Right lobe of liver (tissue), 4 donors: ENCODE measurements at regions not wholly inside any gene's neighbourhood (a gene's known extent, or its start where the extent isn't known, plus 50 kb on each side); places are given as distances from the start of the nearest gene placed in this dataset.

Source experiments
- CTCF ChIP-seq, 4 donors: fragments of 200-600 bp in 3 of 4; fragments of 450-650 bp in 1 of 4; IDR thresholded peaks; one replicate each; pipeline versions ENCODE4 v1.5.1 to v1.8.0; 2016 to 2022; ENCODE audit warnings: antibody characterized with exemption in 4 of 4, mild to moderate bottlenecking in 2 of 4
- POLR2A ChIP-seq: fragments of 450-650 bp; IDR thresholded peaks from one replicate; pipeline ENCODE4 v1.6.1; 2017; ENCODE audit warnings: antibody characterized with exemption, mild to moderate bottlenecking
- donor health status: DM: no; HTN: no; CAD: no.
- donor health status: DM: no; HTN: no; CAD: no.
- donor health status: DM: no; HTN: yes; CAD: no.

- TF ChIP-seq CTCF (IDR thresholded peaks at IDR 0.05) = no peak
- no peak for TF ChIP-seq POLR2A
Measured at GRCh38 chr12:63212316-63212715, 61.3 kb upstream of the AVPR1A start.
